H1 (cell line): ENCODE measurements at regions not wholly inside any gene's neighbourhood (a gene's known extent, or its start where the extent isn't known, plus 50 kb on each side); places are given as distances from the start of the nearest gene placed in this dataset.

Source experiments
- TEAD4 ChIP-seq: IDR thresholded peaks from 2 replicates; pipeline ENCODE4 v1.6.1; 2012; ENCODE audit warnings: low read depth, low read length, inconsistent platforms, mixed read lengths
- TF ChIP-seq, protein P1 (sequence below): fragments of 300-600 bp; sonication (generic); IDR thresholded peaks from 2 replicates; pipeline ENCODE4 v1.7.1; 2012; ENCODE audit warnings: low read length, moderate library complexity, mild to moderate bottlenecking, inconsistent platforms; ENCODE audit not compliant: insufficient replicate concordance
- TF ChIP-seq, protein P2 (sequence below): IDR thresholded peaks from 2 replicates; pipeline ENCODE4 v1.6.1; 2012; ENCODE audit warnings: low read length, inconsistent platforms

DNA sequence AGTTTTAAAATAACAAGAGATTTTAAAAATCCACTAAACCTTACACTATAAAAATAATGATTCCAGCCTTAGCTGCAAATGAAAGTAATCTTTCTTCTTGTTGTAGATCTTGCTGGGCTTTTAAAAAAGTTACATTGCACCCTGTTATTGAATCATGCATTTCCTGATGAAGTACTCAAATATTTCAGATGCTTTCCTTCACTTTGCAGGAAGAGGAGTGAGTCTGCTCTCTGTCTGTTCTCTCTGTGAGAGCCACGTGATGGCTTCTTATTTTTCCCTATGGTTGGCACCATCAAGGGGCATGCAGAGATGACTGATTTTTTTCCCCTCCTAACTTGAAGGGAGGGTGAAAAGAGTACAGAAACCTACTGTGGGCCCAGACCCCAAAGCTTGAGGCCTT, 262.7 kb downstream of the ATP23 start (continued):
- TF ChIP-seq, protein P1, sequence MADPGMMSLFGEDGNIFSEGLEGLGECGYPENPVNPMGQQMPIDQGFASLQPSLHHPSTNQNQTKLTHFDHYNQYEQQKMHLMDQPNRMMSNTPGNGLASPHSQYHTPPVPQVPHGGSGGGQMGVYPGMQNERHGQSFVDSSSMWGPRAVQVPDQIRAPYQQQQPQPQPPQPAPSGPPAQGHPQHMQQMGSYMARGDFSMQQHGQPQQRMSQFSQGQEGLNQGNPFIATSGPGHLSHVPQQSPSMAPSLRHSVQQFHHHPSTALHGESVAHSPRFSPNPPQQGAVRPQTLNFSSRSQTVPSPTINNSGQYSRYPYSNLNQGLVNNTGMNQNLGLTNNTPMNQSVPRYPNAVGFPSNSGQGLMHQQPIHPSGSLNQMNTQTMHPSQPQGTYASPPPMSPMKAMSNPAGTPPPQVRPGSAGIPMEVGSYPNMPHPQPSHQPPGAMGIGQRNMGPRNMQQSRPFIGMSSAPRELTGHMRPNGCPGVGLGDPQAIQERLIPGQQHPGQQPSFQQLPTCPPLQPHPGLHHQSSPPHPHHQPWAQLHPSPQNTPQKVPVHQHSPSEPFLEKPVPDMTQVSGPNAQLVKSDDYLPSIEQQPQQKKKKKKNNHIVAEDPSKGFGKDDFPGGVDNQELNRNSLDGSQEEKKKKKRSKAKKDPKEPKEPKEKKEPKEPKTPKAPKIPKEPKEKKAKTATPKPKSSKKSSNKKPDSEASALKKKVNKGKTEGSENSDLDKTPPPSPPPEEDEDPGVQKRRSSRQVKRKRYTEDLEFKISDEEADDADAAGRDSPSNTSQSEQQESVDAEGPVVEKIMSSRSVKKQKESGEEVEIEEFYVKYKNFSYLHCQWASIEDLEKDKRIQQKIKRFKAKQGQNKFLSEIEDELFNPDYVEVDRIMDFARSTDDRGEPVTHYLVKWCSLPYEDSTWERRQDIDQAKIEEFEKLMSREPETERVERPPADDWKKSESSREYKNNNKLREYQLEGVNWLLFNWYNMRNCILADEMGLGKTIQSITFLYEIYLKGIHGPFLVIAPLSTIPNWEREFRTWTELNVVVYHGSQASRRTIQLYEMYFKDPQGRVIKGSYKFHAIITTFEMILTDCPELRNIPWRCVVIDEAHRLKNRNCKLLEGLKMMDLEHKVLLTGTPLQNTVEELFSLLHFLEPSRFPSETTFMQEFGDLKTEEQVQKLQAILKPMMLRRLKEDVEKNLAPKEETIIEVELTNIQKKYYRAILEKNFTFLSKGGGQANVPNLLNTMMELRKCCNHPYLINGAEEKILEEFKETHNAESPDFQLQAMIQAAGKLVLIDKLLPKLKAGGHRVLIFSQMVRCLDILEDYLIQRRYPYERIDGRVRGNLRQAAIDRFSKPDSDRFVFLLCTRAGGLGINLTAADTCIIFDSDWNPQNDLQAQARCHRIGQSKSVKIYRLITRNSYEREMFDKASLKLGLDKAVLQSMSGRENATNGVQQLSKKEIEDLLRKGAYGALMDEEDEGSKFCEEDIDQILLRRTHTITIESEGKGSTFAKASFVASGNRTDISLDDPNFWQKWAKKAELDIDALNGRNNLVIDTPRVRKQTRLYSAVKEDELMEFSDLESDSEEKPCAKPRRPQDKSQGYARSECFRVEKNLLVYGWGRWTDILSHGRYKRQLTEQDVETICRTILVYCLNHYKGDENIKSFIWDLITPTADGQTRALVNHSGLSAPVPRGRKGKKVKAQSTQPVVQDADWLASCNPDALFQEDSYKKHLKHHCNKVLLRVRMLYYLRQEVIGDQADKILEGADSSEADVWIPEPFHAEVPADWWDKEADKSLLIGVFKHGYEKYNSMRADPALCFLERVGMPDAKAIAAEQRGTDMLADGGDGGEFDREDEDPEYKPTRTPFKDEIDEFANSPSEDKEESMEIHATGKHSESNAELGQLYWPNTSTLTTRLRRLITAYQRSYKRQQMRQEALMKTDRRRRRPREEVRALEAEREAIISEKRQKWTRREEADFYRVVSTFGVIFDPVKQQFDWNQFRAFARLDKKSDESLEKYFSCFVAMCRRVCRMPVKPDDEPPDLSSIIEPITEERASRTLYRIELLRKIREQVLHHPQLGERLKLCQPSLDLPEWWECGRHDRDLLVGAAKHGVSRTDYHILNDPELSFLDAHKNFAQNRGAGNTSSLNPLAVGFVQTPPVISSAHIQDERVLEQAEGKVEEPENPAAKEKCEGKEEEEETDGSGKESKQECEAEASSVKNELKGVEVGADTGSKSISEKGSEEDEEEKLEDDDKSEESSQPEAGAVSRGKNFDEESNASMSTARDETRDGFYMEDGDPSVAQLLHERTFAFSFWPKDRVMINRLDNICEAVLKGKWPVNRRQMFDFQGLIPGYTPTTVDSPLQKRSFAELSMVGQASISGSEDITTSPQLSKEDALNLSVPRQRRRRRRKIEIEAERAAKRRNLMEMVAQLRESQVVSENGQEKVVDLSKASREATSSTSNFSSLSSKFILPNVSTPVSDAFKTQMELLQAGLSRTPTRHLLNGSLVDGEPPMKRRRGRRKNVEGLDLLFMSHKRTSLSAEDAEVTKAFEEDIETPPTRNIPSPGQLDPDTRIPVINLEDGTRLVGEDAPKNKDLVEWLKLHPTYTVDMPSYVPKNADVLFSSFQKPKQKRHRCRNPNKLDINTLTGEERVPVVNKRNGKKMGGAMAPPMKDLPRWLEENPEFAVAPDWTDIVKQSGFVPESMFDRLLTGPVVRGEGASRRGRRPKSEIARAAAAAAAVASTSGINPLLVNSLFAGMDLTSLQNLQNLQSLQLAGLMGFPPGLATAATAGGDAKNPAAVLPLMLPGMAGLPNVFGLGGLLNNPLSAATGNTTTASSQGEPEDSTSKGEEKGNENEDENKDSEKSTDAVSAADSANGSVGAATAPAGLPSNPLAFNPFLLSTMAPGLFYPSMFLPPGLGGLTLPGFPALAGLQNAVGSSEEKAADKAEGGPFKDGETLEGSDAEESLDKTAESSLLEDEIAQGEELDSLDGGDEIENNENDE, result no peak
- TF ChIP-seq TEAD4, result no peak
- TF ChIP-seq, protein P2, sequence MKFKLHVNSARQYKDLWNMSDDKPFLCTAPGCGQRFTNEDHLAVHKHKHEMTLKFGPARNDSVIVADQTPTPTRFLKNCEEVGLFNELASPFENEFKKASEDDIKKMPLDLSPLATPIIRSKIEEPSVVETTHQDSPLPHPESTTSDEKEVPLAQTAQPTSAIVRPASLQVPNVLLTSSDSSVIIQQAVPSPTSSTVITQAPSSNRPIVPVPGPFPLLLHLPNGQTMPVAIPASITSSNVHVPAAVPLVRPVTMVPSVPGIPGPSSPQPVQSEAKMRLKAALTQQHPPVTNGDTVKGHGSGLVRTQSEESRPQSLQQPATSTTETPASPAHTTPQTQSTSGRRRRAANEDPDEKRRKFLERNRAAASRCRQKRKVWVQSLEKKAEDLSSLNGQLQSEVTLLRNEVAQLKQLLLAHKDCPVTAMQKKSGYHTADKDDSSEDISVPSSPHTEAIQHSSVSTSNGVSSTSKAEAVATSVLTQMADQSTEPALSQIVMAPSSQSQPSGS, result no peak
